Right lobe of liver (tissue), 6 donors: ENCODE measurements at regions not wholly inside any gene's neighbourhood (a gene's known extent, or its start where the extent isn't known, plus 50 kb on each side); places are given as distances from the start of the nearest gene placed in this dataset.

Experiments
- ATAC-seq, 4 donors: fragments of 200-7000 bp; cut with Tn5 transposase; one replicate each; pipeline ENCODE4 v1.9.1; 2020; ENCODE audit warnings: mild to moderate bottlenecking in 4 of 4, moderate library complexity in 4 of 4
- DNase-seq, 3 donors: peaks; one replicate each; pipeline ENCODE4 v3.0.0-alpha.2; 2020
- H3K27ac ChIP-seq, 3 donors: fragments of 200-600 bp; one replicate each; pipeline ENCODE4 v1.8.0; 2022
- H3K27me3 ChIP-seq, 2 donors: fragments of 200-600 bp; one replicate each; pipeline ENCODE4 v1.8.0; 2022
- H3K36me3 ChIP-seq, 4 donors: fragments of 200-600 bp; sonication (generic) in 1 of 4; one replicate each; pipeline versions ENCODE4 v1.5.1 to v1.8.0; 2017 to 2022; ENCODE audit warnings: control low read depth in 1 of 4
- H3K4me1 ChIP-seq, 4 donors: fragments of 200-600 bp; sonication (generic) in 1 of 4; one replicate each; pipeline versions ENCODE4 v1.5.1 to v1.8.0; 2017 to 2022; ENCODE audit warnings: control low read depth in 1 of 4
- H3K4me3 ChIP-seq, 3 donors: fragments of 200-600 bp; one replicate each; pipeline ENCODE4 v1.8.0; 2022
- H3K9me3 ChIP-seq, 4 donors: fragments of 200-600 bp; sonication (generic) in 1 of 4; one replicate each; pipeline versions ENCODE4 v1.5.1 to v1.8.0; 2017 to 2022; ENCODE audit warnings: control low read depth in 1 of 4
- POLR2A ChIP-seq: fragments of 450-650 bp; IDR thresholded peaks from one replicate; pipeline ENCODE4 v1.6.1; 2017; ENCODE audit warnings: antibody characterized with exemption, mild to moderate bottlenecking
- WGBS: methylation state at CpG from one replicate; pipeline ENCODE4 v1.1.6; 2018; ENCODE audit warnings: low coverage, low lambda C conversion rate; ENCODE audit not compliant: insufficient coverage; ENCODE audit errors: missing lambda C conversion rate; 5-methylcytosine and 5-hydroxymethylcytosine counted together
- intact Hi-C, 2 donors: fragments of 100-400 bp; cut with DNase I; formaldehyde crosslinking; loops; one replicate each; pipeline versions ENCODE4 v1.11.2 to v1.14.1; 2022
- TF ChIP-seq, protein P1 (sequence below), 4 donors: fragments of 200-600 bp in 3 of 4; fragments of 450-650 bp in 1 of 4; IDR thresholded peaks; one replicate each; pipeline versions ENCODE4 v1.5.1 to v1.8.0; 2016 to 2022; ENCODE audit warnings: antibody characterized with exemption in 4 of 4, mild to moderate bottlenecking in 2 of 4
- donor health status: DM: no; HTN: yes; CAD: no.
- donor health status: DM: no; HTN: no; CAD: no.
- donor health status: DM: no; HTN: no; CAD: no.
- donor health status: DM: no; HTN: yes; CAD: no.
- donor health status: DM: no; HTN: yes; CAD: no.

DNA sequence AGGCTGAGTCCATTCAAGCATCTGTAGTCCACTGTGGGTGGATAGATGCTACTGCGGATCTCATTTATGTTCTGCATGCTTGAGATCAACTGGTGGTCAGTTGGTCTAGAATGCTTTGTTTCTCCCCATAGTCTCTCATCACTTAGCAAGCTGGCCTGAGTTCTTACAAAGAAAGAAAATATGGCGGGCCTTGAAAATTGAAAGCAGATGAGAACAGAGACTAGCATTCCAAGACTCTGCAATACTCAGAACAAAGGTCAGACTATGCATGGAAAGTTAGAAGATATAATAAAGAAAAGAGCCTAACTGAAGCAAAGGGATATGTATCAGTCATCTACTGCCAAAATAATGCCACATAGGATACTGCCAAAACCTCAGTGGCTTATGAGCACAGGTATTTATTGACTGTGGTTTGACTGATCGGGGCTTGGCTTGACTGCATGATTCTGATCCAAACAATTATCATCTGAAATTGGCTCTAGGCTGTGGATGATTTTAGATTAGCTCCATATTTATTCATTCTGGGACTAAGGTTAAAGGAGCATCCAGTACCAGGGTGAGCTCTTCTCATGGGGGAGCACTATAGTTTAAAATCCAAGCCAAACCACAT, 258.9 kb downstream of the TAF11L14 start:
- 65% methylated on average over 3 of the region's 3 CpGs for WGBS
- no peaks in the 10 kb centered on the region for H3K4me1 ChIP-seq
- H3K4me3 ChIP-seq, result no peak overlapping the region
- TF ChIP-seq, protein P1, sequence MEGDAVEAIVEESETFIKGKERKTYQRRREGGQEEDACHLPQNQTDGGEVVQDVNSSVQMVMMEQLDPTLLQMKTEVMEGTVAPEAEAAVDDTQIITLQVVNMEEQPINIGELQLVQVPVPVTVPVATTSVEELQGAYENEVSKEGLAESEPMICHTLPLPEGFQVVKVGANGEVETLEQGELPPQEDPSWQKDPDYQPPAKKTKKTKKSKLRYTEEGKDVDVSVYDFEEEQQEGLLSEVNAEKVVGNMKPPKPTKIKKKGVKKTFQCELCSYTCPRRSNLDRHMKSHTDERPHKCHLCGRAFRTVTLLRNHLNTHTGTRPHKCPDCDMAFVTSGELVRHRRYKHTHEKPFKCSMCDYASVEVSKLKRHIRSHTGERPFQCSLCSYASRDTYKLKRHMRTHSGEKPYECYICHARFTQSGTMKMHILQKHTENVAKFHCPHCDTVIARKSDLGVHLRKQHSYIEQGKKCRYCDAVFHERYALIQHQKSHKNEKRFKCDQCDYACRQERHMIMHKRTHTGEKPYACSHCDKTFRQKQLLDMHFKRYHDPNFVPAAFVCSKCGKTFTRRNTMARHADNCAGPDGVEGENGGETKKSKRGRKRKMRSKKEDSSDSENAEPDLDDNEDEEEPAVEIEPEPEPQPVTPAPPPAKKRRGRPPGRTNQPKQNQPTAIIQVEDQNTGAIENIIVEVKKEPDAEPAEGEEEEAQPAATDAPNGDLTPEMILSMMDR (IDR thresholded peaks at IDR 0.05), result no peak
- intact Hi-C loops, result no loop called here
- H3K9me3 ChIP-seq, result no peaks in the 10 kb centered on the region
- ATAC-seq, result no peak
- DNase-seq, result no peak
- no peak overlapping the region for H3K27ac ChIP-seq
- no peaks in the 10 kb centered on the region for H3K27me3 ChIP-seq
- no peaks in the 10 kb centered on the region for H3K36me3 ChIP-seq

DNA sequence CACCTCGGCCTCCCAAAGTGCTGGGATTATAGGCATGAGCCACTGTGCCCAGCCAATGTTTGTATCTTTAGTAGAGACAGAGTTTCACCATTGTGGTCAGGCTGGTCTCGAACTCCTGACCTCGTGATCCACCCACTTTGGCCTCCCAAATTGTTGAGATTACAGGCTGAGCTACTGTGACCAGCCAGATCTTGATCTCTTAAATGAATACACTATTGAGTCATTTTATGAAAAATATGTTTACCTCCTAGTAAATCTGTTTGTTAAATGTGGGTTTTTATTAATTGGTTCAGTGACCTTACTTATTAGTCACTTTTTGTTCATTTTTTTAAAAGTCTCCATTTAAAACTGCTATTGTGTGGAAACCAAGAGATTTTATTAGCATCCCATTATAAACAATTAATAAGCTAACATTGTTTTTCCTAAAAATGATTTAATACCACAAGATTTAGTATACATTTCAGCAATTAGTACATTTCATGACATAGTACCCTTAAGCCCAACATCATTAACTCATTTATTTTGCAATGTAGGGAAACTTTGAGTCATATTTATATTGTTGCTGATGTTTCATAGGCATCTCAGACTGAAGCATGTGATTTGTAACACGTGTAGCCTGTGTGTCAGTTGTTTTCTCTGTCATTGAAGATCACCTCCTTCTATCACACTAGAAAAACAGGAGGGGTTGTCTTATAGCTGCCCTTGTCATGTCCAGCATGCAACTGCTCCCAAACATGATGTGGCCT, 261.2 kb downstream of the TAF11L14 start:
- no peaks in the 10 kb centered on the region for H3K9me3 ChIP-seq
- WGBS, result 76% methylated on average over 3 of the region's 4 CpGs
- H3K4me3 ChIP-seq, result no peak overlapping the region
- intact Hi-C loops, result no loop called here
- H3K27me3 ChIP-seq, result no peaks in the 10 kb centered on the region
- no peak overlapping the region for H3K27ac ChIP-seq
- no peaks in the 10 kb centered on the region for H3K4me1 ChIP-seq
- TF ChIP-seq, protein P1 (IDR thresholded peaks at IDR 0.05), result no peak
- TF ChIP-seq POLR2A, result no peak
- ATAC-seq (no peak), DNase-seq (no peak)
- H3K36me3 ChIP-seq, result no peaks in the 10 kb centered on the region

DNA sequence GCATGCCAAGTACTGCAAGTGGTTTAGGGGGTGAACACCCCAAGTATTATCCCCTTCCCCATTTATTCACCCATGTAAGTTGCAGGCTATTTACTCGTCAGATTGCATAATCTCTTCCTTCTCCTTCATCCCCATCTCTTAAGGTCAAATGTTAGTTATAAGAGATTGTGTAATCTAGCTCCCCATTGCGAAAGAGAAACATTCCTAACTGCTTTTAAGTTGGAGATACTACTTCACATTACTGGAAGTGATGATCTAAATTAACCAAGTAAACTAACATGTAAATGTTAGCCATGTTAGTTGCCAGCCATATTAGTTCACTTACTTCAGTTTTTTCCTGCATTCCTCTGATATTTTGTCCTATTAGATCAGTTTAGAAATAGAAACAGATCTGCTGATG, 262.3 kb downstream of the TAF11L14 start:
- TF ChIP-seq, protein P1 (IDR thresholded peaks at IDR 0.05), result no peak
- TF ChIP-seq POLR2A, result no peak
- Histone ChIP-seq H3K4me3 (no peak overlapping the region), H3K36me3 (no peaks in the 10 kb centered on the region), H3K4me1 (no peaks in the 10 kb centered on the region), H3K27me3 (no peaks in the 10 kb centered on the region), H3K27ac (no peak overlapping the region), H3K9me3 (no peaks in the 10 kb centered on the region)
- intact Hi-C loops, result no loop called here
- ATAC-seq (no peak), DNase-seq (no peak)
- 6% methylated on average over 2 of the region's 2 CpGs for WGBS

DNA sequence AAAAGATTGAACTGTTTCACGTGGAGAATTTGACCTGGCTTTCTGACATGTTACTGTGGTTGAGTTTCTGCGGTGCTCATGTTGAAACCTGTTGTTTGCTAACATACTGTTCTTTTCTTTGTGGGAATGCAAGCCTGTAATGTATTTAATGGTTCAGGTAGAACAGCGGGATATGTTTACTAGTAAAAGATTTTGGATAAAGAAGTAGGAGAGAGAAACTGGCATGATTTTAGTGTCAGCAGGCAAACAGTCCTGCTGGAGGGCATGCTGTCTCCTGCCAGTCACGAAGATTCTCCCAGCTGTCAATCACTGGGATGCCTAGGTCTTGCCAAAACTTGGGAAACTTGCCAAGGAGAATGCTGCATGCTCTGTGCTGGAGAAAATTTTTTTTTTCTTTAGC, 263.5 kb downstream of the TAF11L14 start:
- intact Hi-C loops, result no loop called here
- DNase-seq (no peak), ATAC-seq (no peak)
- Histone ChIP-seq H3K27me3 (no peaks in the 10 kb centered on the region), H3K4me3 (no peak overlapping the region), H3K9me3 (no peaks in the 10 kb centered on the region), H3K27ac (no peak overlapping the region), H3K4me1 (no peaks in the 10 kb centered on the region), H3K36me3 (no peaks in the 10 kb centered on the region)
- TF ChIP-seq POLR2A, result no peak
- TF ChIP-seq, protein P1 (IDR thresholded peaks at IDR 0.05), result no peak
- WGBS, result 40% methylated on average over 4 of the region's 4 CpGs
